ENCODE measurements at regions not wholly inside any gene's neighbourhood (a gene's known extent, or its start where the extent isn't known, plus 50 kb on each side); places are given as distances from the start of the nearest gene placed in this dataset.

- intact Hi-C loops (cut with DNase I), result no loop called here
- 80 to 85% methylated on average over 2 of the region's 2 CpGs for WGBS, 2 donors
Observed at GRCh38 chr4:100314057-100314456, 123.8 kb upstream of the DDIT4L start.

GRCh38 chr4:100312615-100313350 lies 122.5 kb upstream of the DDIT4L start:
- intact Hi-C loops (cut with DNase I), result no loop called here

More at GRCh38 chr4:100314057-100314456, 123.8 kb upstream of the DDIT4L start:
- TF ChIP-seq CTCF (IDR thresholded peaks at IDR 0.05) (no peak), EP300 (IDR thresholded peaks at IDR 0.05) (no peak), POLR2AphosphoS5 (IDR thresholded peaks at IDR 0.05) (no peak), POLR2A (IDR thresholded peaks at IDR 0.05) (no peak)
- Histone ChIP-seq H3K9me3 (no peaks in the 10 kb centered on the region), H3K27ac (no peak overlapping the region), H3K27me3 (no peaks in the 10 kb centered on the region), H3K36me3 (no peaks in the 10 kb centered on the region), H3K4me3 (no peak overlapping the region), H3K4me1 (peaks cover 0 to 27% (median 6%) of the 10 kb centered on the region in 4 donors)
- DNase-seq, result no peak

GRCh38 chr4:100311181-100311580 lies 120.9 kb upstream of the DDIT4L start:
- Histone ChIP-seq H3K4me1 (peaks cover 0 to 6% (median 0%) of the 10 kb centered on the region in 4 donors), H3K27ac (no peak overlapping the region), H3K9me3 (no peaks in the 10 kb centered on the region), H3K4me3 (no peak overlapping the region), H3K27me3 (no peaks in the 10 kb centered on the region), H3K36me3 (no peaks in the 10 kb centered on the region)
- 86 to 90% methylated on average over 3 of the region's 3 CpGs for WGBS, 2 donors
- intact Hi-C loops (cut with DNase I), result no loop called here
- TF ChIP-seq POLR2AphosphoS5 (IDR thresholded peaks at IDR 0.05) (no peak), POLR2A (IDR thresholded peaks at IDR 0.05) (no peak), EP300 (IDR thresholded peaks at IDR 0.05) (no peak), CTCF (IDR thresholded peaks at IDR 0.05) (no peak)
- no peak for DNase-seq

More at GRCh38 chr4:100312615-100313350, 122.5 kb upstream of the DDIT4L start:
- Histone ChIP-seq H3K4me3 (no peak overlapping the region), H3K4me1 (peaks cover 0 to 20% (median 6%) of the 10 kb centered on the region in 4 donors), H3K27me3 (no peaks in the 10 kb centered on the region), H3K36me3 (no peaks in the 10 kb centered on the region), H3K9me3 (no peaks in the 10 kb centered on the region), H3K27ac (no peak overlapping the region)
- TF ChIP-seq POLR2AphosphoS5 (IDR thresholded peaks at IDR 0.05) (no peak), EP300 (IDR thresholded peaks at IDR 0.05) (no peak), CTCF (IDR thresholded peaks at IDR 0.05) (no peak)
- DNase-seq, result no peak
- 62 to 68% methylated on average over 2 of the region's 2 CpGs for WGBS, 2 donors

- intact Hi-C loops (cut with DNase I), result no loop called here
Observed at GRCh38 chr4:100306018-100306417, 115.8 kb upstream of the DDIT4L start.

More at GRCh38 chr4:100306018-100306417, 115.8 kb upstream of the DDIT4L start:
- Histone ChIP-seq H3K4me1 (no peaks in the 10 kb centered on the region), H3K36me3 (no peaks in the 10 kb centered on the region), H3K27ac (no peak overlapping the region), H3K4me3 (no peak overlapping the region), H3K9me3 (no peaks in the 10 kb centered on the region), H3K27me3 (no peaks in the 10 kb centered on the region)
- DNase-seq, result no peak
- TF ChIP-seq POLR2A (IDR thresholded peaks at IDR 0.05) (no peak), CTCF (IDR thresholded peaks at IDR 0.05) (no peak), POLR2AphosphoS5 (IDR thresholded peaks at IDR 0.05) (no peak), EP300 (IDR thresholded peaks at IDR 0.05) (no peak)

Data from sigmoid colon (tissue), 6 donors.